HG03108 (cell line): ENCODE measurements at regions not wholly inside any gene's neighbourhood (a gene's known extent, or its start where the extent isn't known, plus 50 kb on each side); places are given as distances from the start of the nearest gene placed in this dataset.
"Not testable (repeated sequence)": the region's sequence is repeated elsewhere in the genome, so short reads cannot be mapped to it uniquely, and the experiment has no call there.

ENCODE experiments used
- ATAC-seq: cut with Tn5 transposase; IDR thresholded peaks from one replicate; pipeline ENCODE4 v1.9.1; 2021; ENCODE audit warnings: moderate library complexity; ENCODE audit not compliant: unreplicated experiment

DNA sequence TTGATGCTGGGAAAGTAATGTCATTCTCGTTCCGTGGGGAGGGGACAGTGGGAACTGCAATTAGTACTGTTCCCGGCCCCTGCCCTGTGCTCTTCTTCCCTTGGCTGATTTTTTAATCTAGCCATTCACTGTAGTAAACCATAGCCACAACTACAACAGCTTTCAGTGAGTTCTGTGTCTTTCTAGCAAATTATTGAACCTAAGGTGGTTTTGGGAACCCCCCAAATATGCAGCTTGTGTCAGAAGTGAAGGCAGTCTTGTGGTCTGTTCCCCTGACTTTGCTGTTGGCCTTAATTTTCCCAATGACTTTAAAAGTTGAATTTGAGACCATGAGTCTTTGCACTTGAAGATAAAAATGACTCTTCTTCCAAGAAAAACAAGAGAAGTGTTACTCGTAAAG lies 114.3 kb upstream of the ETV6 start:
- no peak for ATAC-seq

DNA sequence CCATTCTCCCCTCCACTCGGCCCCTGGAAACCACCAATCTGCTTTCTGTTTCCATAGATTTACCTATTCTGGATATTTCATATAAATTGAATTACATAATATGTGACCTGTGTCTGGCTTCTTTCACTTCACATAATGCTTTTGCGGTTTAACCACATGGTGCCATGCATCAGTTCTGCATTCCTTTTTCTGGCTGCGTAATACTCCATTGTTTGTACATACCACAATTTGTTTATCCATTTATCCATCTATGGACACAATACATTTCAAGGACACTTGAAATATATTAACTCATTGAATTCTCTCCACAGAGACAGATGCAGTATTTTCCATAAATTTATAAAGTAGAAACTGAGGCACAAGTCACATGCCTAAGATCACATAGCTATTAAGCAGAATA lies 110.3 kb upstream of the ETV6 start:
- ATAC-seq = no peak

DNA sequence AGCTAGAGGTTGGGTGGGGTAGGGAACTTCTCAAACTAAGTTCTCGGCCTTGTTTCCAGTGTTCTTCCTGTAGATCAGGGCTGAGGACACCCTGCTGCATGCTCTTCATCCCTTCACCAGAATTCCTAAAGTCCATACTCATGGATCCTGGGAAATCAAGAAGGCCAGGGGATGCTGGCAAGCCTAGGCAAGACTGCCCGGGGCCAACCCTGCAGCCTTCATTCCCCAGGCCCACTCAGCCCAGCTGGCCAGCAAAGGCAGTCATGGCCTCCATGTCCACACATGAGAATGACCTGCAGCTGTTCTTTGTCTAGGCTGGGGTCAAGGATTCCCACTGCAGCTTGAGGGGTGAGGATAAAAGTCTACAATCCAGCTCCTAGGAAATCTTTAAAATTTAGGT lies 109.3 kb upstream of the ETV6 start:
- ATAC-seq = no peak

DNA sequence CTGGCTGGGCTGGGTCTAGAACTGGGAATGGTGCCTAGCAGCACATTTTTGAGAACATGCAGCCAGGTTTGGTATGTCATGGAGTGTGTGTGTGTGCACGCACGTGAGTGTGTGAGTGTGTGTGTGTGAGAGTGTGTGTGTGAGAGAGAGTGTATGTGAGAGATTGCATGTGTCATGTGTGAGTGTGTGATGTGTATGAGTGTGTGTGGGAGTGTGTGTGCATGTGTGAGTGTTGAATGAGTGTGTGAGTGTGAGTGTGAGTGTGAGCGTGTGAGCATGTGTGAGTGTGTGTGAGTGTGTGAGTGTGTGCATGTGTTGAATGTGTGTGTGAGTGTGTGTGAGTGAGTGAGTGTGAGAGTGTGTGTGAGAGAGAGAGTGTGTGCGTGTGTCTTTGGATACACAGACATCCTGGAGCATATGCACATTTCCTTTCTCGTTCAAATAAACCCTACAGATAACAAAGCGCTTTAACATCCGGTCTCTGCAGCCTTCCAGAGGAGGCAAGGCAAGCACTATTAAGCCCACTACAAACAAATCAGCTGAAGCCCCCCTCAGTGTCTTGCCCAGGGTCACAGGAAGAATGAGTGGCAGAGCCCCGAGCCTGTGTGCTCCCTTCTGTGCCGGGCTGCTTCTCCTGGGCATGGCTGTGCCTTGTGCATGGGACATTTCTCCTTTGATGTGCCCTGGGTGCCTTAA lies 108.7 kb upstream of the ETV6 start:
- no peak for ATAC-seq

DNA sequence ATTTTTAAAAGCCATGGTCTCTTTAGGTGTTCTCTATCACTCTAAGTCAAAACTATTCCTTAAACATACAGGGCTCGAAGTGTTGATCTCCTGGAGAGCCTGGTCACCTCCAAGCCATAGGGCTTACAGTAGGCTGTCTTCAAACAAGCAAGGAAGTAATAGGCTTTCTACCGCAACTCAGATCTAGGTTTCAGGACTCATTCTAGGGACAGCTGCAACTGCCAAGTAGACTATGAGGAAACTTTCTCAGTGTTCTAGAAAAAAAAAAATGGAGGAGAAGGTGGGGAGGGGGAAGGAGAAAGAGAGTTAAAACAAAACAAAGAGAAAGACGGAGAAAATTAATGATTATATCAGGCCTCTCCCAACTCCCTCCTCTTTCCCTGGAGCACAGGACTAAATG lies 106.9 kb upstream of the ETV6 start:
- ATAC-seq = no peak

DNA sequence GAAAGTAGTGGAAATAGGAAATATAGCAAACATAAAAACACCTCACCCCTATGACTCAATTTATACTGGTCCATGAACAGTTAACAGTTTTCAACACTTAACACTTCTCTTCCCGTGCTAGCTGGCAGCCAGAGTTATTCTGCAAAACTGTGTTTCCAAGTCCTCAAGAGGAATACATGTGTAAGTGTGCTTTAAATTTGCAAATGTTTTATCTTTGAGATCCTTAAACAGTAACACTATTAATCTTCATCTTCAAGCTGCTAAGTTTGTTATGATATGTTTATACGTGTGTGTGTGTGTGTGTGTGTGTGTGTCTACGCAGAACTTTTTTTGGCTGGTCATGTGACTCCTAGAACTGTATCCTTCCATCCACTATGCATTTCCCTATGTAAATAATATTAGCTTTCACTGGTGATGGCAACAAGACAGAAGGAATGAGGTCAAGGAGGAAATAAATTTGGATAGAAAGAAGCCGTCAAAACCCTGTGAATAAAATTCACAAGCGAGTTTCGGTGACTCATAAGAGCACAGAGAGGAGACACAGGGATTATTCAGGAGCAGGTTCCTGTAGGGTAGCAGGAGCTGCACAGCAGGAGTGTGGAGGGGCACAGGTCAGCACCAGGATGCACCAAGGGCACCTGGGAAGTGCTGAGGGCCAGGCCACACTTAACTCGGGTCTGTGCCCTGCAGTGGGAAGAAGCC lies 105.9 kb upstream of the ETV6 start:
- no peak for ATAC-seq

DNA sequence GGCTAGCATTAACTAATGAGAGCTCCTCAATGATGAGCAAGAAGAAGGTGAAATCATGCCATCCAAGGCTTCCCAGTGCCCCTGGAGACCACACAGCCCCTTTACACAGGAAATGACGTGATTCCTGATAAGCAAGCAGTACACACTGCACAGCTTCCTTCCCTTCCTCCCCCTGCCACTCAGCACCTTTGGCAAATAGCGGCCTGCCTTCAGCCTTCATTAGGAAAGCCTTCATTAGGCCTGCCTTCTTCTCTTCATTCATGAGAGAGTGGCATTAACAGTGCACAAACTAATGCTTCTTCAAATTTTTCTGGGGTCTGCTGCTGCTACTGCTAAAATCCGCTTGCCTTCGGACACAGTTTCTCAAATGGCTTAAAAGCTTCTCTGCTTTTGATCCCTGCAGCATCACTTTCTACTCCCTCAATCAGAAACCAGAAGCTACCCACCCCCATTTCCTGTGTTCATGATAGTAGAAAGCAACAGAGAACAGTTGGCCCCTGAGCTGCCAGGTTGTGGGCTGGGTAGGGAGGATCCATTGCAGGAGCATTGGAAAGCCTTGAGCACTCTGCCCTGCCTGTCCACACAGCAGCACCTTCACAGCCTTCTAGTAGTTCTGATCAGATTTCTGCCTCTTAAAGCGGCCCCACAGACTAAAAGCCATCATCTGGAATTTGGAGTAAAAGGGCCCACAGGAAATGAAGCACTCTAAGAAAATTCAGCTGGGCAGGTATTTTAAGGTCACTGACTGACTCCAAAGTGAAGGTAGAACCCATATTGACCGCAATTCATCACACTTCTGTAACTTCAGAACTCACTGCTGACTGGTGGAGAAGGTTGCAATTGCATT lies 103.8 kb upstream of the ETV6 start:
- peak; percentile 60 for ATAC-seq

DNA sequence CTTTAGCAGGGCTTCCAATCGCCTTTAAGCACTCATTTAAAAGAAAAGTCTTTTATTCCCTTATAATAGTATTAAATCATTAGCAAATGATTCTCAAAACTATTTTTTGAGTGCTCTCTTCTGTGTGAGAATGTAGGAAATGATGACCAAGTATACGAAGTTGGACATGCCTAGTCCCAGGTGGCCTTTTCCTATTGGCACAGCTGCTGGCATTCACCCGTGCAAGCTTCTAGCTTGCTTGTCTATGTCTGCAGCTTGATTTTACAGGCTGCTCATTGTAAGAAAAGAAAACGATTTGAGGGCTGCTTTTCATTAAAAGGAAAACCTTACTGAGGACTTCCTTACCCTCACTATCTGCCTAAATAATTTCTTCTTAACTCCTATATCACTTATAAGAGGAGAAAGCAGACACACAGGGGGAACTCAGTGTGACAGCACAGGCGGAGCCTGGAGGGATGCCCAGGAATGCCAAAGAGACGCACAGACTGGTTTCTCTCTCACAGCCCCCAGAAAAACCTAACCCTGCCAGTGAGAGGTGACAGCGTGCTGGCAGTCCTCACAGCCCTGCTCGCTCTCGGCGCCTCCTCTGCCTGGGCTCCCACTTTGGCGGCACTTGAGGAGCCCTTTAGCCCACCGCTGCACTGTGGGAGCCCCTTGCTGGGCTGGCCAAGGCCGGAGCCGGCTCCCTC lies 102.7 kb upstream of the ETV6 start:
- not testable (repeated sequence) for ATAC-seq

DNA sequence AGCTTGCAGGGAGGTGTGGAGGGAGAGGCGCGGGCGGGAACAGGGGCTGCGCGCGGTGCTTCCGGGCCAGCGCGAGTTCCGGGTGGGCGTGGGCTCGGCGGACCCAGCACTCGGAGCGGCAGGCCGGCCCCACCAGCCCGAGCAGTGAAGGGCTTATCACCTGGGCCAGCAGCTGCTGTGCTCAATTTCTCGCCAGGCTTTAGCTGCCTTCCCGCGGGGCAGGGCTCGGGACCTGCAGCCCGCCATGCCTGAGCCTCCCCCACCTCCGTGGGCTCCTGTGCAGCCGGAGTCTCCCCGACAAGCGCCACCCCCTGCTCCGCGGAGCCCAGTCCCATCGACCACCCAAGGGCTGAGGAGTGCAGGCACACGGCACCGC lies 102.2 kb upstream of the ETV6 start:
- not testable (repeated sequence) for ATAC-seq

DNA sequence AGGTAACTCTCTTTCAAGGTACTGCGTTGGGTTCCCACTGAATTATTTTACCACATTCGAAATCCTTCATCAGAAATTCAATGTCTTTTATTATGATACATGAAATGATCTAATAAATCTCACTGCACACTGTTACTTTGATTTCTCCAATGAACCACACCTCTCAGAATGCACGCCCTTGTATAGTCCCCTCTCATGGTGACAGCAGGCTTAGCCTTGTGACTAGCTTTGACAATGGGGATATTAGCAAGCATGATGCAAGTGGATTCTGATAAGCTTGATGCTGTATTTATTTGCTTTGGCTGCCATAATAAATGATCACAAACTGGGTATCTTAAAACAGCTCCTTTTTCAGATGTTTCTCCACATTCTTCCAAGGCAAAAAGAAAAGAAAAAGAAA lies 100.4 kb upstream of the ETV6 start:
- no peak for ATAC-seq

DNA sequence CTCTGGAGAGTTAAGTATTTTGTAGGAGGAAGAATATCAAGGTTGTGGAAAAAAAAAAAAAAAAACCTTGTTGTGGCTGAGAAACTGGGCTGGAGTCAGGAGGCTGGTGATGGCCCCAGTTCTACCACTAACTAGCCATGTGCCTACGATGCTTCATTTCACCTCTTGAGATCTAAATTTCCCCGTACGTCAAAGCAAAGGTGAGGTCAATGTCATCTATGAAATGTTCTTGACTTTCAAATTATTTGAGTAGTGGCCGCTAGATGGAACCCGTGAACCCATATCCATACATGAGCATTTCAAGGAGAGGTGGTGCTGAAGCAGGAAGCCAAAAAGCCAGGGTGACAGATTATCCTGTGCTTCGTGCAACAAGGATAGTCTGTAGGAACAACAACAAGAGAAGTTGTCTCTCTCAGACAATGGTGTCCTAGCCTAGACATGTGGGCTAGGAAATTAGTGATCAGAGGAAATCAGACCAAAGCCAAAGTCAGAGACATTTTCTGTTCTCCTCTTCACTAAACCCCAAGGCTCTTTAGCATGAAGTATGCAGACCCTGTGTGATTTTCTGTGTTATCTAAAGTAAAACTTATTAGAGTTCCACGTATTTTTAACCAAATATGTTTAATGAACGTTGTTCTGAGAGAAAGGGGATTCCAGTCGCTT lies 95.5 kb upstream of the ETV6 start:
- ATAC-seq = no peak

DNA sequence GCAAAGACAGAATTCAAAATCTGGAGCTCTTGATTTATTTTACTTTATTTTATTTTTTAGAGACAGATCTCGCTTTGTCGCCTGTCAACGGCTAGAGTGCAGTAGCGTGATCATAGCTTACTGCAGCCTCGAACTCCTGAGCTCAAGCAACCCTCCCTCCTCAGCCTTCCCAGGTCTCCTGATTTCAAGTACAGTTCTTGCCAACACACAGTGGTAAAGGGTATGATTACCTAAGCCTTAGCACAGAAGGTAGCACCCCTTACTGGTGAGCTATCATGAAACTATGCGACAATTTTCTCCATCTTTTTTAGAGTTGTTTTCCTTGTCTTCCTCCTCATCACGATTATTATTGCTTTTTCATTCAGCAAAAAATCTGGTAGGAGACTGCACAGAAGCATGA lies 94.3 kb upstream of the ETV6 start:
- ATAC-seq = no peak

DNA sequence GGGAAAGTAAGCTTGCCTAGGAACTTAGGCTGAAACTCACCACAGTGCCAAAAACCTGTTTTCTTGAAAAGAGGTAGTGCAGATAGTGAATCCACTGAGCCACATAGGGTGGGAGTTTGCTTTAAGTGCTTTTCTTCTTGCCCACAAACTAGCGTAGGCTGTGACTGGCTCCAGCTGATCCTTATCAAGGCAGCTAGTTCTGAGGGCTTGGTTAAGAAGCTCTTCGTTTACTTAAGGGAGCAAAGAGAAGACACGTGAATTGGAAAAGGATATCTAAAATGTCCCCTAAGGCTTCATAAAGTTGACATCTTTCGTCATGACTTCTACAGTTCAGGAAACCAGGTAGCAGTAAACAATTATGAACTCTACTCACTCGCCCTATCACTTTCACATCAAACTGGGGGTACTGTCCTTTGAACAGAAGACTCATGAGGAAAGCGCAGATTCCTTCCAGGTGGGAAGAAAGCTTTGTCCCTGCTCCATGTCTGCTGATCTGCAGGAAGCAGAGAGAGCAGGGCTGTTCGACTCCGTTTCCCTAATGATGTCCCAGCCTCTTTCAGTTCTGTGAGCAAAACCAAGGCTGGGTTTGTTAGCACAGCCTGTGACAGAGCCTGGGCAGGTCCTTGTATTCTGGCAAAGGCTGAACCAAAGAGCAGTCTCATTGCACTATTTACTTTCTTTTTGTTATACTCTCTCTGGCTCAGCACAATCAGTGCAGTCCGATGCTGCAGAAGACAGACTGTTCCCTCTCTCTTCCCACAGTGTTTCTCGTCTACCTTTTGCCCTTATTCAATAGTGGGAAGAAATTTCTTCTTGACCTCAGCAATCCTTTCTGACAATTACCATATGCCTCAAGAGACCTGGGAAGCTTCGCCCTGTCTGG lies 93.5 kb upstream of the ETV6 start:
- no peak for ATAC-seq

DNA sequence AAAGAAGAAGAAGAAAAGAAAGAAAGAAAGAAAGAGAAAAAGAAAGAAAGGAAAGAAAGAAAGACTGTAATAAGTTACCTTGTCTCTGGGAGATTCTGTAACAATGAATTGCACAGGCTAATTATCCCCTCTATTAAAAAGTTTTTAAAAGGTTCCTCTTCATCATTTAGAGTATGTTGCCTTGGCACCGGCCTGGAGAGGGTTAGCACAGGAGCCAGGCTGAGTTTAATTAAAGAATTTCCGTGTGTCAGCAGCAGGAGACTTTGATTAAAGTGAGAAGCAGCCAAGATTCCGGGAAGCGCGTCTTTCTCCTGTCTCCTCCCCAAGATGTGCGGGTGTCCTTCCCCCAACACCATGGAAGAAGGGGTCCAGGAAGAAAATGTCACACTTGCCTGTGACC lies 92.8 kb upstream of the ETV6 start:
- ATAC-seq = no peak

DNA sequence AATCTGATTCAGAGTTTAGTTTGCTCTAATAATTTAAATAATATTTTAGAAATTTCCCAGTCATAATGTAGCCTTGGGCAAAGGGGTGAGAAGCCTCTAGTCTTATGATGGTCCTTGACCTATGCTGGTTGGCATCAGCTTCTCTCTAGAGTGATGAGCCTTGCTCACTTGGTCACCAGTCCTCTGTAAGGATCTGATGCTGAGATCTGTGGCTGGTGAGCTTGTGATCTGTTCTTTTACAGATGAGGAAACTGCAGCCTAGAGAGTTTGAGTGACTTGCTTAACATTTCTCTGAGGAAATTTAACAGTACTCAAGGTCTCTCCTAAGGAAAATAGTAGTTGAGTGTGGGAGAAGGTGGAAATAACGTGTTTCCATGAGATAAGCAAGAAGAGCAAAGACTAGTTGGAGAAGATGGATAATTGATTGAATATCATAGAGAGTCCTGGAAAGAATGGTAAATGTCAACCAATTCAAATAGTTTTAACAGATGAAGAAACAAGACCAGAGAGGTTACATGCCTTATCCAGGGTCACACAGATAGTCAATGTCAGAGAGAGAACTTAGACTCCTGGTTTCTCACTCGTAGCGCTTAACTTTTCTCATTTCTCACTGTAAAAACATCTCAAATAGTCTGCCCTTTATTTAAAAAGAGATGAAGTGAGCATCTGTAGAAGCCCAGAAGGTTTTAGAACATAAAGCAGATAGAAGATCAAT lies 89.7 kb upstream of the ETV6 start:
- ATAC-seq = no peak

DNA sequence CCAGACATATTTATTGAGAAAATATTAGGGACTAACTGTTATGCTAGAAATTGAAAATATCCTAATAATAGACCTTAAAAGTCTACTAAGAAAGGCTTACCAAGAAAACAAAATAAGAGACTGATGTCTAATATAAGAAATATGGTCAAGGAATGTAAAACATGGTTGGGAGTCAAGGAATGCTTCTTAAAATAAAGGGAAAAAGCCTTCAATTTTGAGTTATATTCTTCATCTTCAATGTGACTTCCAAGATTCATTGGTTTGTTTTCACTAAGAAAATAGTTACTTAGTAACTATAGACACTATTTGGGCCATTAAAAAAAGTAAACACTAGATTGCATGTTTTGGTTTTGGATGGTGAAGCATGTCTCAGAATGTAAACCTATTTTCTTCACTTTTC lies 88.1 kb upstream of the ETV6 start:
- no peak for ATAC-seq

DNA sequence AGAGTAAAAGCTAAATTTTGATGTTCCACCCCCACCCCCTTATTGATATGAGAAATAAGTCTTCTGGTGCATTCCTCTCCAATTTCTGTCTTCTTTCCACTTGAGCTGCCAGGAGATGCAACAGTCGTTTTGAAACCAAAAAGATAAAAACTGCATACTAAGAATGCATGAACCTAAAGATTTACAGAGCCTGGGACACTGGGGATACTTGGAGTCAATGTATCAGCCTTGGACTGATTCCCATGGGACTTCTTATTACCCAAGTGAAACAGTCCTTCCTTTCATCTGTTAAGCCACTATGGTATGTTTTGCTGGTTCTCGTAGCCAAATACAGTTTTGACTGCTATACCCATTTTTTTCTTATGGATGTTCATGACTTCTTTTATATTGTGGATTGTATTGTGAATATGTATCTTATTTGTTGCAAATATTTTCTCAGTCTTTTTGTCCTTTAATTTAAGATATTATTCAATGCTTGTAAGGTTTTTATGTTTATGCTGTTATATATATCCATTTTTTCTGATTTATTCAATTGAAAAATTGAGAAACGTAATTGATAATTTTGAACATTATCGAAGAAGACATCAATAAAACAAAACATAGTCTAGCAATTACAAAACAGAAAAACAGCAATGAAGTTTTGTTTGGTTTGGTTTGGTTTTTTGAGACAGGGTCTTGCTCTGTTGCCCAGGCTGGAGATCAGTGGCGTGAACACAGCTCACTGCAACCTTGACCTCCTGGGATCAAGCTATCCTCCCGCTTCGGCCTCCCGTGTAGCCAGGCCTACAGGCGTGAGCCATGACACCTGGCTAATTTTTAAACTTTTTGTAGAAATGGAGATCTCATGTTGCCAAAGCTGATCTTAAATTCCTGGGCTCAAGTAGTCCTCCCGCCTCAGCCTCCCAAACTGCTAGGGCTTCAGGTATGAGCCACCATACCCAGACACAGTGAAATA lies 85.4 kb upstream of the ETV6 start:
- ATAC-seq = no peak

DNA sequence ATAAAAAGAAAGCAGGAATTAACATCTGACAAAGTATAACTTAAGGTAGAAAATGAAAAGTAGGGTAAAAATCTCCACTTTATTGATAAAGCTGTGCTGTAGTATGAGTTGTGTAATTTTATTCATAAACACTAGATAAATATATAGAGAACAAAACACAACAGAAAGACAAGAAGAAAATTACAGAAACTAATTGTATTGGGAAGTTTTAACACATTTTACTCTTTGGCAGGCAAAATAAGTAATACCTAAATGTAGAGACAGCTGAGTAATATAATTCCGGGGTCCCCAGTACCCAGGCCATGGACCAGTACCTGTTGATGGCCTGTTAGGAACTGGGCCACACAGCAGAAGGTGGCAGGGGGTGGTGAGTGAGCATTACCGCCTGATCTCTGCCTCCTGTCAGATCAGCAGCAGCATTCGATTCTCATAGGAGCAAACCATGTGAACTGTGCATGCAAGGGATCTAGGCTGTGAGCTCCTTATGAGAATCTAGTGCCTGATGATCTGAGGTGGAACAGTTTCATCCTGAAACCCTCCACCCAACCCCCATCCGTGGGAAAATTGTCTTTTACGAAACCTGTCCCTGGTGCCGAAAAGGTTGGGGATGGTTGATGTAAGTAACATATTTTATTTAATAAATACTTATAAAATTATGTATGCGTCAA lies 84.4 kb upstream of the ETV6 start:
- no peak for ATAC-seq
